ENCODE measurements at regions not wholly inside any gene's neighbourhood (a gene's known extent, or its start where the extent isn't known, plus 50 kb on each side); places are given as distances from the start of the nearest gene placed in this dataset.

DNA sequence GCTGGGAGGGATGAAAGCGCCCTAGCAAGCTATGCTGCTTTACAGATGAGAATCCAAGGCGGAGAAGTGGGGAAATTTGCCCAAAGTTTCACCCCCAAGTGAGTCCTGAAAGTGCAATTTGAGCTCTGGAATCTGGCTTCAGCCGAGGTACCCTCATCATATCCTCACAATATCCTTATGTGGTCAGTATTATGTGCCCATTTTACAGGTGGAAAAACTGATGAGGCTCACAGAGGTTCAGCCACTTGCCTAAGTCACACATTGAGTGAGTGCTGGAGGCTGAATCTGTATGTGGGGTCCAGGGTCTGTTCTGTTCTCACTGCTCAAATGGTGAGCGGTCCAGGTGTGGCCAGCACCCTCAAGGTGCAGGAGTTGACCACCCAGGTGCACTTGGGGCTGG, 85.3 kb downstream of the MATN1 start:
- DNase-seq (ENCODE audit: low spot score): no peak

- DNase-seq (ENCODE audit: low spot score): no peak
Observed at GRCh38 chr1:30637183-30637980, 86.0 kb downstream of the MATN1 start.

DNA sequence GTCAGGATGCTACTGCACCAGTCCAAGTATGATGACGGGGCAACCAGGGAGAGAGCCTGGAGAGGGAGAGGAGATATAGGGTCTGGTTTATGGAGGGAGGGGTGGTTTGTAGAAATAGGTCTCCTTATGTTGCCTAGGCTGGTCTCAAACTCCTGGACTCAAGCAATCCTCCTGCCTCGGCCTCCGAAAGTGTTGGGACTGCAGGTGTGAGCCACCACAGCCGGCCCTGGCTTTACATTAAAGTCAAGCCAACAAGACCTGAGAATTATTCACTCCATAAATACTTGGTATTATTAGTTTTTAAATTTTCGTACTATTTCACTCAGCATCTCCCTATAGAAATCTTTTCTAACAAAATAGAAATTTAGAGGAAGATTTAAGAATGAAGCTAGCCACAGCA, 86.8 kb downstream of the MATN1 start:
- DNase-seq (ENCODE audit: low spot score): no peak

DNA sequence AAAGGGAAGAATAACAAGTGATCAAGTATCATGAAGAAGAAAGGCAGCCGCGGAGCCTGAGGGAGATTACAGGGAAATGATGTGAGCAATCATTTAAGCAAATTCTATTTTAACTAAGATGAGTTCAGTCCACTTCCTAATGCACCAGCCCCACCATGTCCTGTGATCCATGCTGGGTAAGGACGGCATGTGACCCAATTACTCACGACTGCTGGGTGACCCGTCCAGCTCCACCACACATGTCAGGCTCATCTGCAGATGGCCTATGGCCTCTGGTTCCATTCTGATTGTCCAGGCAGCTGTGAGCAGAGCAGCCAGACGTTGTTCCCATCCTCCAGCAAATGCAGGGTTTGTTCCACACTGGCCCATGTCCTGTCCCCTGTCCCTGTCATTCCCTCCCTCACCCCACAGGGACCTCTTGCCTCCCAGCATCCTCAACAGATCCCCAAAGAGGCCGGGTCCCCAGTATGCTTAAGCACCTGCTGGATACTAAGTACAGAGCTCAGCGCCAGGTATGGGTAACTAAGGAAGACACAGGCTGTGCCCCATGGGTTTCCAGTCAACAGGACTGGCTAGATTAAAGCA, 87.9 kb downstream of the MATN1 start:
- no peak for DNase-seq (ENCODE audit: low spot score)

- no peak for DNase-seq (ENCODE audit: low spot score)
Observed at GRCh38 chr1:30634507-30634906, 88.9 kb downstream of the MATN1 start.

GRCh38 chr1:30633294-30633693, 90.1 kb downstream of the MATN1 start:
- DNase-seq (ENCODE audit: low spot score): no peak

GRCh38 chr1:30632481-30632880, 90.9 kb downstream of the MATN1 start:
- no peak for DNase-seq (ENCODE audit: low spot score)

- DNase-seq (ENCODE audit: low spot score): no peak
Observed at GRCh38 chr1:30631700-30632099, 91.7 kb downstream of the MATN1 start.

GRCh38 chr1:30629501-30629900, 93.9 kb downstream of the MATN1 start:
- DNase-seq (ENCODE audit: low spot score): no peak

DNA sequence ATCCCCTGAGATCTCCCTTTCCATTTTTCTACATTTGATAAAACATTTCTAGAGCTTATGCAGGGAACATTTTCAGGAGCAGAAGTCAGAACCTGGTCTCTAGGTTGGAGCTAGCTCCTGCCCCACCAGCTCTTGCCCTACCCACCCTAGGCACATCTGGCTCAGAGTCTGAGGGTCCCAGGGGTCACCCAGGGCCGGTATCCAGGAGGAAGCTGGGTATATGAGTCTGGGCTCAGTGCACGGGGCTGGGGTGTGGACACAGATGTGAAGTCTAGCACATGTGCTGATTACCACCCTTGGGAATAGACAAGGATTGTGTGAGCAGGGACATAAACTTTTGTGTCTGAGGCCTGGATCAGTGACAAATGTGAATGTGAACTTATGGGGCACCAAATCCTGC, 95.4 kb downstream of the MATN1 start:
- DNase-seq (ENCODE audit: low spot score): no peak

GRCh38 chr1:30627206-30627605, 96.2 kb downstream of the MATN1 start:
- no peak for DNase-seq (ENCODE audit: low spot score)

- DNase-seq (ENCODE audit: low spot score): no peak
Observed at GRCh38 chr1:30623431-30623830, 100.0 kb downstream of the MATN1 start.

DNA sequence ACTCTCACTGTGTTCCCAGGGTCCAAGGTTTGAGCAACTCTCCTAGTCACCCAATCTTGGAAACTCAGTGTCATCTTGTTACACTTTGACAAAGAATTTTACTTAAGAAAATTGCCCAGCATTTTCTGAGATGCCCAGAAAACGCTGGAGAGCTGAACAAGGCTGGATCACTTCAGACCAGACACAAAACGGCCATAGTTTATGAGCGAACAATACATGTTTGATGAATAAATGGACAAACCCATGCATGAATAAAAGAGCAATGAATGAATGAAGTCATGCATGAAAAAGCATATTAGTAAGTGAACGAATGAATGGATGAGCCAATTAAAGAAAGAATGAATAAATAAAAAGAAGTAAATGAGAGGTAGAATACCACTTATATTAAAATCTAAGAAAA, 103.8 kb downstream of the MATN1 start:
- DNase-seq (ENCODE audit: low spot score): no peak

GRCh38 chr1:30618335-30618747, 105.0 kb downstream of the MATN1 start:
- peak; percentile 1 for DNase-seq (ENCODE audit: low spot score)

GRCh38 chr1:30616759-30617158, 106.6 kb downstream of the MATN1 start:
- no peak for DNase-seq (ENCODE audit: low spot score)

DNA sequence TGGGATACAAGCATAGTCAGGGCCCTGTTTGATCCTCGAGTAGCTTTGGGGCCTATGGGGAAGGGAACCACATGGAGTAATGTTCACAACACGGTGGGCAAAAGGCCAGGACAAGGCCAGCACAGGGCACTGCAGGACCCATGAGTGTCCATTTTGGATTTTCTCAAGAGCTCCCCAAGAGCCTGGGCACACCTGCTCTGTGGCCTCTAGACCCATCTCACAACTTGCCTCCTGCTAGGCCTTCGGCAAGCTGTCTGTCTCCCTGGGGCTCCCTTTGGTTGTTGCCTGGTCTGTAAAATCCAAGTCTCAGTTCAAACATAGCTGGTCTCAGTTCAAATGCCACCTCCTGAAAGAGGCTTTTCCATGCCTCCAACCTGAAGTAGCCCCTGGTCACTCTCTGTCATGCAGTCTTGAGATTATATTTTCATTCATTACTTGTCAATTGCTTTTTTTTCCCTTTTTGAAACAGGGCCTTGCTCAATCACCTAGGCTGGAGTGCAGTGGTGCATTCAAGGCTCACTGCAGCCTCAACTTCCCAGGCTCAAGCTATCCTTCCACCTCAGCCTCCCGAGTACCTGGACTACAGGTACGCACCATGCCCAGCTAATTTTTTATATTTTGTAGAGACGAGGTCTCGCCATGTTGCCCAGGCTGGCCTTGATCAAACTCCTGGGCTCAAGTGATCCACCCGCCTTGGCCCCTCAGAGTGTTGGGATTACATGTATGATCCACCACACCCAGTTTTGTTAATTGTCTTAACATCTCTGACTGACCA, 107.4 kb downstream of the MATN1 start:
- DNase-seq (ENCODE audit: low spot score): no peak

DNA sequence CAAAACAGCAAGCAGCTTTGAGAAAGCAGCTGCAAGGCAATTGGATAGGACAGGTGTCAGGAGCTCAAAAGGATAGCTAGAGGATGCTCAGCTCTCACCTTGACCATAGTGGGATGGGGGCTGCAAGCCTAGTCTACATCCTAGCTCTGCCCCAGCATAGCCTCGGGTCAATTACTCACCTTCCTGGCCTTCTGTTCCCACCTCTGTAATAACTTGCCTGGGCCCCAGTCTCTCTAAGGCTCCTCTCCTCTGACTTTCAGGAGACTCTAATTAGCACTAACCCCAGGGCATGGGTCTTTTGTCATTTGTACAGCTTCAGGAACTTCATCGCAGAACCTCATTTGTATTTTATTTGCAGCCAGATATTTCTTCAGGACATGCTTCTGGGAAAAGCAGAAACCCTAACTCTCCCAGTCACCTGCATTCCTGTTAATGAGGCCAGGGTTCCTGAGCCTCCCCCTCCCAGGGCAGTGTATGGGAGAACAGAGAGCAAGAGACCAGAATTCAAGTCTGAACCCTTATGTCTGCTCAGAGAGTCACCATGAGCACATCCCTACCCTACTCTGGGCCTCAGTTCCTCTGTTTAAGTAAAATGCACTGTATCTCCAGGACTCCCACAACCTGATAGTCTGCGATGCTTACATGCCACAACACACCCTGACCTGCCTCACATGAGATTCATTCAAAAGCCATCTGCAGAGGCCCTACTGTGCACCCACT, 108.1 kb downstream of the MATN1 start:
- DNase-seq (ENCODE audit: low spot score): no peak

- DNase-seq (ENCODE audit: low spot score): no peak
Observed at GRCh38 chr1:30613188-30613587, 110.2 kb downstream of the MATN1 start.

- DNase-seq (ENCODE audit: low spot score): no peak
Observed at GRCh38 chr1:30612536-30613065, 110.8 kb downstream of the MATN1 start.

GRCh38 chr1:30611741-30612309, 111.6 kb downstream of the MATN1 start:
- no peak for DNase-seq (ENCODE audit: low spot score)

DNA sequence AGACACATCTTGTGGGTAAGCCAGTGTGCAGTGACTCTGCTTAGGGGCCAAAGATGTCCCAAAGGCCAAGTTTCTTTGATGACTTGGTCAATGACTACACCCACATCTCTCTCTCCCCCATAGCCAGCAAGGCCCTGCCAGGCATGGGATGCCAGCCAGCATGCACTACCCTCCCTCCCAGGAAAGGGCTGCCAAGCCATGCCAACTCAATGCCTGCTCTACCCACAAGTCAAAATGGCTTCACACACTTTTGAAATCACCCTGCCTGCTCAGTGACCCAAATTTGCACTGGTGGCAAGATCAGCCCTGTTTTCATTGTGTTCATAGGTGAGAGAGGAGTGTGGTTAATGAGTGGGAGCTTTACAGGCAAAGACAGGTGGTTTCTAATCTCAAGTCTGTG, 112.5 kb downstream of the MATN1 start:
- no peak for DNase-seq (ENCODE audit: low spot score)

DNA sequence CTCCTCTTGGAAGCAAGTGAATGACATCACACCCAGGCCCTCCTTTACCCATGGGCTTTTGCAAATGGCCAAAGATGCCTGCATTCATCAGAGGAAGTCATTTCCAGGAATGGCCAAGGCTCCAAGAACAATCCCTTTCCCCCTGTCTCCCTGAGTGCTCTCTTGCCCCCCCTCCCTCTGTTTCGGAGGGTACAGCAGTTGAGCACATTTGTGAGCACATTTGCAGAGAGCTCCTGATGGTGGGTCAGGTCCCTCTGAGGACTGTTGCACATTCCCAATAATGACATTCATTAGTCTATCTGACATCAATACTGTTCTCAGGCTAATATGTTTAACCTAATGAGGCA, 113.4 kb downstream of the MATN1 start:
- DNase-seq (ENCODE audit: low spot score): no peak

Data from activated CD4-positive, alpha-beta T cell treated with anti-CD3 and anti-CD28 coated beads, Interleukin-2, Interleukin-4, amounts not matched to agents 100 ng/mL and 50 ng/mL, durations not matched to agents 16 hours and 8 hours (primary cell).